ENCODE measurements at regions not wholly inside any gene's neighbourhood (a gene's known extent, or its start where the extent isn't known, plus 50 kb on each side); places are given as distances from the start of the nearest gene placed in this dataset.

DNA sequence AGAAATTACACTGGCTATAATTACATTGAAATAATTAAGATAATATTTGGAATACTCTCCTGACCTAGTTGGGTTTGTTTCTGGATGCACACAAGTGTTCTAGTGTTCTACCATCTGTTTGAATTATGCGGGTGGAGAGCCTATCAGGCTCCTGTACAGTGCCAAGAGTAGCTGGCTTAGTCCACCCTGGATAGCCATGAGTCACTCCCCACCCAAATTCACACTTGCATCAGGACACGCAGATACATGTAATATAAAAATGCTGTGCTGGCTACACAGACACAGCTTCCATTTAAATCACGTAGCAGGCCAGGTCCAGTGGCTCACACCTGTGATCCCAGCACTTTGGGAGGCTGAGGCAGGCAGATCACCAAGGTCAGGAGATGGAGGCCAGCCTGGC lies 686.2 kb upstream of the SLC35B3 start:
- DNase-seq (ENCODE audit: low read depth): no peak

DNA sequence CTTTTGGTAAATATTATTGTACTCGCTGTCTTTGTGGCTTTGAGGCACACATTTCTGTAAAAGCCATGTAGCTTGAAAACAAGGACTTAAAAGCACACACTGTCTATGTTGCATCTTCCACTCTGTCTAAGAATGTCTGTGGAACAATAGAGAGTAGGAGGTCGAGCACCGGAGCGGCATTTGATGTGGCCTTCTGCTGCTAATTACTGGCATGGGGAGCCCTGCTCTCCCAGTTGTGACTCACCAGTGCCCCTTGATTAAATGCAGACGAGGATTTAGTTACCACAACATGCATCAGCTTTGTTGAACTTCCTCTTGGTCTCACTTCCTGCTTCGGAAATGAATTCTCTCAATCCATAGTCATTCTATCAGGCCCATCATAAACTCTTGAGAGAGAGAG lies 680.7 kb upstream of the SLC35B3 start:
- peak; percentile 84 for DNase-seq (ENCODE audit: low read depth)

DNA sequence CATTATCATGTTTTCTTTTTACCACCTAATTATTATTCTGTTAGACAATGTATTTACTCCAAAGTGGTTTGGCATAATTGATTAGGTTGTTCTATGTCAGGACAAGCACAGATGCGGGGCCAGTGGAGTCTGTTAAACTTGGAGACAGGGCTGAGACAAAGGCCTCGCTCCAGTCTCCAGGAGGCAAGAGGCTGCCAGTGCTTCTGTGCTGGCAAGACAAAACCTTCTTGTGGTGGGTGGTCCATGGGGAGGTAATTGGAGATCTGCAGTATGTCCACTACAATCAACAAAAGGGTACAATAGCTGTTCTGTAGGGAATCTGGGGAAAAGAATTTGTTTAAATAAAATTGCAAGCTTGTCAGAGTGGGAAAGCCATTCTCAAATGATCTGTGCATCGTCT lies 677.2 kb upstream of the SLC35B3 start:
- DNase-seq (ENCODE audit: low read depth): no peak

DNA sequence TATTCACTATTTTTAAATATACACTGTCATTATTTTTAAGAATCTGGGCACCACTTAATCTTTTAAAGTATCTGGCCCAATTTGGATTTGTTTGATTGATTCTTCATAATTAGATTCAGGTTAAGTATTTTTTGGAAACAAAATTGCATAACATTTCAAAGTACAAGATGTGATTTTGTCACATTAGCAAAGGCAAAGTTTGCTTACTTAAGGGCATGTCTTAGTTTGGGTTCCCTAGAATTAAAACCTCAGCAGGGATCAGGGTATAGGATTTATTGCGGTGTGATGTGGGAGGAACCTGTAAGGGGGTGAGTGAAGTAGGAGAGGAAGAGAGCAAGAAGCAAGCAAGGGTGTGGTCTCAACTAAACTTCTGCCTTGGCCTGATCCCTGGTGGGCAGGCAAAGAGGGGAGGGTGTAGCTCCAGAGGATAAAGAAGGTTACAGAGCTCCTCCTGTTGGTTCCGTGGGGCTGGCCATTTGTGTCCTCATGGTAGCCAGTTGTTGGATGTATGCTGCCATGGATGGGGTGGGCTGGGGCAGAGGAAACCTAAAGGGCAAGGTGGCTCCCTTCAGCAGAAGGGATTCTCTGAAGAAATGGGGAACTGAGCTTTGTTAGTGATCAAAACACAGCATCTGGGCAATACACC lies 668.7 kb upstream of the SLC35B3 start:
- DNase-seq (ENCODE audit: low read depth): no peak

DNA sequence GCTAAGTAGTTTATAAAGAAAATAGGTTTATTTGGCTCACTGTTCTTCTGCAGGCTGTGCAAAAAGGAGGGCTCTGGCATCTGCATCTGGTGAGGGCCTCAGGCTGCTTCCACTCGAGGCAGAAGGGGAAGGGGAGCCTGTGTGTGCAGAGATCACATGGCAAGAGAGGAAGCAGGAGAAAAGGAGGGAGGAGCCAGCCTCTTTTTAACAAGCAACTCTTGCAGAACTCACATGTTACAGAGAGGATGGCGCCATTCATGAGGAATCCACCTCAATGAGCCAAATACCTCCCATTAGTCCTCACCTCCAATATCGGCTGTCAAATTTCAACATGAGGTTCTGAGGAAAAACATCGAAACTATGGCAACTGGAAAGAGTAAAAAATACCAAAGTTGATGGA lies 666.6 kb upstream of the SLC35B3 start:
- DNase-seq (ENCODE audit: low read depth): no peak

DNA sequence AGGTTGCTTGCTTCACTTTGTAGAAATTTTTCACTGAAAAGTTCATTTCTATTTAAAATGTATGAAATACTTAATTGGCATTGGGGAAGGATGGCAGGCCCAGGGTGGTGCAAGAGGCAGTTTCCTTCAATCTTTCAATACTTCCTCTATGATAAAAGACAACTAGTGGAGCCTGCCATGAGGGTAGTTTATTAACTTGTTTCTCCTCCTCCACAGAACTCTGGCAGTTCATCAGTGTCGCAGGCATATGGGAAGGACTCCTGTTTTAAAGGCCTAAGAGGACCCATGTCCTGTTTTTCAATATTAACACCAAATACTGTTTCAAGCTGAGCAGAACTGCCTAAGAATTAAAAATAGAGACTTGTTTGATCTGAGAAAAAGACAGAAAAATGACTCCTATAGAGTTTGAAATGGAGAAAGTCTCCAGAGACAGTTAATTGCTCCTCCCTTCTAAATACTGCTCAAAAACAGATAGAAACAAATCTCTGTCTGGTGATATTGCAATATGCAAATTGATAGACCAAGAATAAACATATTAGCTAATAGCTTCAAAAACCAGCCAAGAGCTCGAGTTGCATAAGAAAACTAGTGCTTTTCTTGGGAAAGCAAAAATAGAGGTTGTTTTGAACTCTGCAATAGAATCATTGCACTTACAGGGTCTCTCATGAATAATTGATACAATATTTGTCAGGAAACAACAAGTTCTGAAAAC lies 665.7 kb upstream of the SLC35B3 start:
- DNase-seq (ENCODE audit: low read depth): no peak

DNA sequence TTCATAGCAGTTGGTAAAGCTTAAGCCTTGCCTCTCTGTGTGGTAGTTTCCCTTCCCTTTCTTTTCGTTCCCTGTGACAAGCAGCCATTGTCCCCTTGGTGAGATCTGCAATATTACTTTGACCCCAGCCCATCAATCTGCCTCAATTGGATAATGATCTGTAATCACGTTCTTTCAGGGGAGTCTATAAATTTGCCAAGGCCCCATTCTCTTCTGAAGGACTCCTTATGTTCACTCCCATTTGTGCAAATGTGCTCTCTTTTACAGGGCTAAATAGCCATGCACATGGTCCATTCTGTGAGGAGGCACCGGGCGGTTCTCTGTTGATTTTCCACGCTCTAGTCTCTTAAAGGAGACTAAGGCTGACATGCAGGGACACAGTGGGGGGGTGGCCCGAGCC lies 660.4 kb upstream of the SLC35B3 start:
- no peak for DNase-seq (ENCODE audit: low read depth)

DNA sequence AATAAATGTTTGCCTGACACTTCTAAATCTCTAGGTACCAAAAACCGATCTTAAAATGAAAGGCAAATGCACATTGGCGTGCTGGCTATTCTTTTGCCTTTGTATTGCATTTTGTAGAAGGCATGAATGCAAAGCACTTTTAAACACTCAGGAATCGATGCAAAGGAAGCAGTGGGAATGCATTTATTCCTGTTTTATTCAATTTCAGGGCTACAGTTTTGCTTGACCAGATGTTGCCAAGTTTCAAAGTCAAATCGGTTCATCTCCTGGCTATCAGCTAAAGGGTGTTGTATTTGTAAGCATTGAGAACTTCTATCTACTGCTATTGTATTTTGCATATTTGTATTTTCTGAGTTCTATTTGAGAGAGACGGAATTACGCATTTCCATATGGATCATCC lies 659.8 kb upstream of the SLC35B3 start:
- DNase-seq (ENCODE audit: low read depth): no peak

DNA sequence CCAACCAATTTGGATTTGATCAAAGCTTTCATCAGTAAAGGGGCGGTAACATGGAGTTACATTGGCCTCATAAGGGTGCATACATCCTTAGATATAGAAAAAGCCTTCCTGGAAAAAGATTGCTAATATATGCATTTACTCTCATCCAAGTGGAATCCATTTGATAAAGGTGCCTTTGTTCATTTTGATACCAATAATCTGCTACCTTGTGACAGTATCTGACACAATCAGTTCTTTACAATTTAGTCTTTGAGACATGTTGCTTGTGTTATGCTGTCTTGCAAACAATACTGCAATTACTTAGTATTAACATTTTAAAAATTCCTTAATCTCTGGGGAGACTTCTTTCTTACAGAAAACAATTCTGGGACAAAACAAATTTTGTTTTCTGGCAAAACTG lies 654.4 kb upstream of the SLC35B3 start:
- no peak for DNase-seq (ENCODE audit: low read depth)

DNA sequence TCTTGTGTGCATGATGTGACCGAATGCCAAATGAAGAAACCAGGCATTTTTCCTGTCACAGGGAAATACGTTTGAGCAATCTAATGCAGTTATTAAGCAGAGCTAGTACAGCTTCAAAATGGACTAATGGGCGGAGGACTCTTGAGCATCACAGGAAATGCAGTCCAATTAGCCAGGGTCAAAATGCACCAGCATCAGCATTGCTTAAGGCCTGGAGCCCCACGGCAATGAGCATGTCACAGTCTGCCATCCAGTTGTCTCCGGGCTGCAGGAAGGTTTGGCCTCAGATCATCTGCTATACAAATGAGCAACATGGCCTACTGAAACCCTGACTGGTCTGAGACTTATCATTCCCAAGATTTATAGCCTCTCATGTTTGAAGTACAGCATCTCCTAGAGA lies 652.1 kb upstream of the SLC35B3 start:
- DNase-seq (ENCODE audit: low read depth): no peak

DNA sequence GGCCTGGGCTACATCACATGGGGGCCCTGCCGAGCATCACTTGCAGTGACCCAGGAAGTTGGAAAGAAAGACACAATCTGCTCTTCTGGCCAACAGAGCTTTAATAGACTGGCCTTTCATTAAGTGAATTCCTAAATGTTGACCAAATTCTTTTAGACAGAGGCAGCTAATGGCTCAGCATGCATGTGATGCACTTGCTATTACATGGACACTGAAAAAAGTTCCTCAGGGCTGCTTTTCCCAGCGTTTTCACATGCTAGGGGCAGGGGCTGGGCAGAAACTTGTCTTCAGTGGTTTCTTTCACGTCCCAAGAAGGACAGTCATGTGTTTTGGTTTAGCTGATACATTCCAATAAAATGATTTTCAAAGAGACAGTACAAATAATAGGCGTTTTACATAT lies 651.0 kb upstream of the SLC35B3 start:
- DNase-seq (ENCODE audit: low read depth): no peak

DNA sequence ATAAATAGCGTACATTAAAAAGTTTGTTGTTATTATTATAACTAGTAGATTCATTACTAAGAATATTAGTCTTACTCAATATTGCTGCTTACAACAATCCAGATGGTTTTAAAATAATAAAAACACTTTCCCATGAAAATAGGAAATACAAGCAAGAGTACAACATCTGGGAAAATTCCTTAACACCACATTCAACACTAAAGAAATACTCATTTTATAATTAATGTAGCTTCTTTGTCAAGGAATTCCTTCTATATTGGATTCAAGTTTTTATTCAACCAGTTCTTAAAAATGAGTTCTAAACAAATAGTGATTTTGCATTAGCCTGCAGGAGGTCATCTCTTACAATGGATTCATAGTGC lies 650.3 kb upstream of the SLC35B3 start:
- no peak for DNase-seq (ENCODE audit: low read depth)

DNA sequence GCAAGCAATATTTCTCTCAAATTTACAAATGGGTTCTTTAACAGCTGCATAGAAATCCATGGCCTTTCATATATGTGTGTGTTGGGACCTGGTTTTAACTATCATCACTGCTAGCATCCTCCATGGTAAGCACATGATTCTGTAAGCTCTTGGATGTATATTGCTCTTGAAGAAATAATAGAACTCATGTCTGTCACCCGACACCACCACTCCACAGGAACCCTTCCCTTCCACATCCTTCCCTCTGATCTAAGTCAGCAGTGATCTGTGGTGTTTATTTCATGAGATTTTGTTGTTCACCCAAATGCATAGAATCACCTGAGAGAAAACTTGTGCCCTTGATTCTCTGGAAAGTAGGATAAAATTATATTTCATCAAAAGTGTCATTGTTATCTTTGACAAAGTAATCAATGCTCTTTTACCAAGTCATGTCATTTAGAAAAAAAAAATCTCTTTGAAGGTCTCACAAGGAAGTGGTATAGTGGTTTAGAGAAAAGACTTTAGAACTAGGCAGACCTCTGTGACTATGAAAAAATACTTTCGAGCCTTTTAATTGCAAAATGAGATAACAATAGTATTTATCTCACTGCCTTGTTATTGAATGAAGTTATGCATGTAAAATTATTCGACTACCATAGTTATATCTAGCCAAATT lies 649.8 kb upstream of the SLC35B3 start:
- no peak for DNase-seq (ENCODE audit: low read depth)

DNA sequence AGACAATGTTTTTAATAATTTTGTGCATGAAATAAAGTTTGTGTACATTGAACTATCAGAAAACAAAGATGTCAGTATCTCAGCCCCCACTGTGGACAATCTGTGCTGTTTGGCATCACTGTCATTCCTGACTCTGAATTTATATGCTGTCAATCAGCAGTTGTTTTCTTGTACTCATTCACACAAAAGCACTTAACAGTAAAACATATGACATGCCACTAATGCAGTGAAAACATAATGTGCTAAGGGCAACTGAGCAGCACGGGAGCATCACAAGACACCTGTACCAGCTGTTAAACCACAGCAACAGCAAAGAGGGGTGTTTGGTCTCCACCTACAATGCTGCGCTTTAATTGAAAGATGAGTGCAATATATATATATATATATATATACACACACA lies 647.8 kb upstream of the SLC35B3 start:
- DNase-seq (ENCODE audit: low read depth): no peak

DNA sequence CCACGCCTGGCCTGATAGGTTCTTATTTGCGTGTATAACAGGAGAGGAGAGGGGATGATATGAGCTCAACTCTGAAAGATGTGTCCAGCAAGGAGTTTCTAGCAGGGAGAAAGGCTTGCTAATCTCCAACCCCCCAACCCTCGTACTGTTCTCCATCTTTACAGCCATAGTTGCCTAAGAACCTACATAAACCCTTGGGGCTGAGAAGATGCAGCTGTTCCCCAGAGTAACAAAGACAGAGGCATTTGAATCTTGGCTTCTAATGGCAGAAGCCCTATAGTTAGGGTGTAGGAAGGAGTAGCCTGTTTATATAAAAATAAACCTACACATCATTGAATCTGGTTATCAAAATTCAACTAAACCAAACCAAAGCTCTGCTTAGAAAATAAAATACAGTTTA lies 631.4 kb upstream of the SLC35B3 start:
- DNase-seq (ENCODE audit: low read depth): no peak

DNA sequence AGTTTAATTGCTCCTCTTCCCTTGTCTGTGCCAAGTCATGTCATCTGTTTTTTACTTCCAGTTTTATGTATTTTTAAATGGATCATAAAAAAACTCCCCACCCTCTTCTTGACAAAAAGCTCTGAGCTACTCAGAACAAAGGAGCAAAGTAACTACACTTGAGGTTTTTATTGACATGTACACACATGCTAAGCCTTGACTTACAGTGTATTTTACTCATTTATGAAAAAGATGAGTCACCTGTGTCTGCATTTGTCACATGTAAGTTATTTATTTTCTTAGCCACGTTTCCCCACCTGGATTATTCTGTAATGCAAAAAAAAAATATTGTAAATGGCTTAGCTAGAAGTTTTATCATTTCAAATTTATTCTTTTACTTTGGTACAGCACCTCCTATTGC lies 628.8 kb upstream of the SLC35B3 start:
- DNase-seq (ENCODE audit: low read depth): no peak

DNA sequence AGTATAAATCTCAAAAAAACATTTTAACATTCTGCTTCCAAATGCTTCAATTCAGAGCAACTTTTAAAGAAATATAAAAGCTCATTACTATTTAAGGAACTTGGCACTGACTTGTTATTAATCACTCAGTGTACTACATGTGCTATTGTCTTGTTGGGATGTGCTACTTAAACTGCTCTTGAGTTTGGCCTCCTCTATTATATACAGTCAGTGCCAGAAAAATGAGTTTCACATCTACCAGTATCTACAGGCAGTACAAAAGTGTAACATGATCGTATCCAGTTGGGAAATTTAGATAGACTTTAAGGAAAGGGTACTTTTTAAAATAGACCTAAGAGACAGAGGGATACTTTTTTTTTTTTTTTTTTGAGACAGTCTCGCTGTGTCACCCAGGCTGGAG lies 627.3 kb upstream of the SLC35B3 start:
- no peak for DNase-seq (ENCODE audit: low read depth)

DNA sequence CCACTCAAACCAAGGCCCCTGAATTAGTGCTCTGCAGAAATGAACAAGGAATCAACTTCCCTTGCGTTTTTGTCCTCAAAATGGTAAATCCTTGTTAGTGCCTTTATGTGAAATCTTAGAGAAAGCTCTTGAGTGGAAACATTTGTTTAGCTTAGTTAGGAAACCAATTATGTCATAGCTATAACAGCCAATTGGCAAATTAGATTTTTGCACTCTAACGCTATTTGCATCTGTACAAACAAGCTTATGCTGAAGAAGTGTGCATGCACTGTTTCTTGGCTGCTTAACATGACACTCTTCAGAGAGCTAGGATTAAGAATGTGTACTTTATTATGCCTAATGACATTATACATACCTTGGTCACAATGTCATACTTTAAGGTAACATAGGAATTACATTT lies 622.6 kb upstream of the SLC35B3 start:
- DNase-seq (ENCODE audit: low read depth): no peak

DNA sequence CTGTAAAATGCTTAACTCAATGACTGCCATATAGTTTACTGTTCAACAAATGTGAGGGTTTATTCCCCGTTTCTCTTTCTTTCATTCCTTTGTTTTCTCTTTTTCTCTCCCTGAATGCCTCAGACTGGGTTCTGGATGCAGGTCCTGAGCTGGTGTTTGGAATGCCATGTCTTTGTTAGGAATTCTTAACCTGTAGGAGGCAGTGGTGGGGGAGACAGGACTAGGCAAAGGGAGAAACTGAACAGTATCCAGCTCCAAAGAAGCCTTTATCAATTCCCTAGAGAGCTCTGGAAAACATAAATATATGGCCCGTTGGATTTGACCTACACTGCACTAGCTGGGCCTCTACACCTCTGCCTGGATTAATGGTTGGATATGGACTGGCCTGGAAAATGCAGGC lies 621.2 kb upstream of the SLC35B3 start:
- DNase-seq (ENCODE audit: low read depth): no peak

DNA sequence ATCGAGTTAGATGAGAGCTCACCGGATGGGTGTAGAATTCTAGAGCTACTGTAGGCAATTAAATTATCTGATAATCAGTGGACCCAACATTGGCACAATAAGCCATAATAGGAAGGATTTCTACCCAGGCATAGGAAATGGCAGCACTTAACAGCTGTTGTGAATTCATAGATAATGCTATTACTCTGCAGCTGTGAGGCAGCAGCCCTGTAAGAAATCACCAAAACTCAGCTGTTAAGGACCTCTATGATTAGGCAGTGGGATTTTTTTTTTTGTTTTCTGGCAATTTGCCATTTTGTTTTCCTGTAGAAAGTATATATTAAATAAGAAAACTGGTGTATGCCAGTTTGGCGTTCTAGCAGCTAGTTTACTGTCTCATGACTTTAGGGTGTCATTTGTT lies 609.1 kb upstream of the SLC35B3 start:
- DNase-seq (ENCODE audit: low read depth): no peak

DNA sequence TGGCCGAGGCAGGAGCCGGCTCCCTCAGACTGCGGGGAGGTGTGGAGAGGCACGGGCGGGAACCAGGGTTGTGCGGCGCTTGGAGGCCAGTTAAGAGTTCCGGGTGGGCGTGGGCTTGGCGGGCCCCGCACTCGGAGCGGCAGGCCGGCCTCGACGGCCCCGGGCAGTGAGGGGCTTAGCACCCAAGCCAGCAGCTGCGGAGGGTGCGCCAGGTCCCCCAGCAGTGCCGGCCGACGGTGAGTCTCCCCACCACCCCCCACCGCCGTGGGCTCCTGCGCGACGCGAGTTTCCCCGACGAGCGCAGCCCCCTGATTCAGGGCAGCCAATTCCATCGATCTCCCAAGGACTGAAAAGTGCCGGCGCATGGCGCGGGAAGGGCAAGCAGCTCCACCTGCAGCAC lies 605.4 kb upstream of the SLC35B3 start:
- no peak for DNase-seq (ENCODE audit: low read depth)

DNA sequence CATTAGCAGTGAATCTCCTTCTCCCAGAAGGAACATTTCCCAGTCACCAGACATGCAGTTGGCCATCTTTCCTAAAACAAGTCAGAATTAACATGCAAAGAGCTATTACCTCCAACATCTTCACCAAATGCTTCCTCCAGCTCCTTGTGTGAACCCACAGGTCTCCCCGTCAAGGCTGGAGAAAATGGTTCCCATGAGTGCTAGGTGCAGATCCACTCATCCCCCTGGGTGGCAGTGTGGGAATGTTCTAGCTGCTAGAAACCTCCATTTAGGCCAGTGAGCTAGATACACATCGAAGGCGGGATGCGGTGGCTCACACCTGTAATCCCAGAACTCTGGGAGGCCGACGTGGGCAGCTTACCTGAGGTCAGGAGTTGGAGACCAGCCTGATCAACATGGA lies 603.9 kb upstream of the SLC35B3 start:
- DNase-seq (ENCODE audit: low read depth): peak; percentile 54

DNA sequence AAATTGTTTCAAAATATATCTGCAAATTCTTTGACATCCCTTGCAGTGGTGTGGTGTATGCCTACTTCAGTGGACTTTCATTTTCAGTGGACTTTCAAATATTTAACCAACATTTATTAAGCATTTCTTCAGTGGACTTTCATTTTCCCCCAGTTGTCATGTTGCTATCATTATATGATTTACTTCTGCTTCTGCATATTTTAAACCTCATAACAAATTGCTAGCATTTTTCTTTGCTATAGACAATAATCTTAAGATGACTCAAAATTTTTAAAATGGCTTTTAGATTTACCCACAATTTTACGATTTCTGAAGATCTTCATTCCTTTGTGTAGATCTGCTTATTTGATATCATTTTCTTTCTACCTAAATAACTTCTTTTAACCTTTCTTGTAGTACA lies 592.7 kb upstream of the SLC35B3 start:
- no peak for DNase-seq (ENCODE audit: low read depth)

All from Daoy (cell line).